ENCODE measurements at regions not wholly inside any gene's neighbourhood (a gene's known extent, or its start where the extent isn't known, plus 50 kb on each side); places are given as distances from the start of the nearest gene placed in this dataset.

DNA sequence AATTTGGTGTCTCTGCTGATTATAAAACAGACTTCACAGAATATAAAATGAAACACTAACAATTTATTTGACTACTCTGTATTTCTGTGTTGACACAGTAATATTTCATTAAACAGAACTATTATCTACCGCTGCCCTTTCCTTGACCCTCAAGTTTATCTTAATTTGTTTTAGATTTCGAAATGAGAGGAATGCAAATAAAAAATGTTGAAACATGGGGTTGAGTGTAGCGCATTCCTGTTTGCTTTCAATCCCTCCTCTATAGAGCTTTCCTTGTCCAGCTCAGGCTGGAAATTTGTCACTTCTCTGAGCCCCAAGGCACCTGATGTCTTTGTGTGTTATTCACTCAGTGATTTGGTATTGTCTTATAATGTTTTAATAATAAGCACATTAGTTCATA, 550.2 kb downstream of the ZBBX start (continued):
- no peak for TF ChIP-seq ZNF251 (CRISPR knock-in tag; IDR thresholded peaks at IDR 0.05)
- TF ChIP-seq ZBTB8A (CRISPR knock-in tag; IDR thresholded peaks at IDR 0.05; ENCODE audit: borderline replicate concordance, low read depth), result no peak
- no peak for TF ChIP-seq ZNF790 (CRISPR knock-in tag; IDR thresholded peaks at IDR 0.05; ENCODE audit: borderline replicate concordance)
- no peak for TF ChIP-seq NFE2L2 (IDR thresholded peaks at IDR 0.05; ENCODE audit: low read length)
- no peak for TF ChIP-seq NR1H2 (CRISPR knock-in tag; IDR thresholded peaks at IDR 0.05; ENCODE audit: borderline replicate concordance, low read depth)
- TF ChIP-seq ZNF709 (CRISPR knock-in tag; IDR thresholded peaks at IDR 0.05), result no peak
- TF ChIP-seq FOXK2 (IDR thresholded peaks at IDR 0.05), result no peak
- peak; percentile 88; the same call in 1 of the 2 replicates for TF ChIP-seq SATB2 (CRISPR knock-in tag; IDR thresholded peaks at IDR 0.05)
- peak; percentile 96; the same call in 1 of the 2 replicates for TF ChIP-seq SP140L (CRISPR knock-in tag; IDR thresholded peaks at IDR 0.05; ENCODE audit: borderline replicate concordance)
- TF ChIP-seq GABPB1 (CRISPR knock-in tag; IDR thresholded peaks at IDR 0.05), result no peak
- TF ChIP-seq RBFOX2 (IDR thresholded peaks at IDR 0.05; ENCODE audit: low read depth, low read length), result no peak
- no peak for TF ChIP-seq ZFAT (CRISPR knock-in tag; conservative IDR thresholded peaks at IDR 0.05)
- TF ChIP-seq, protein P1, sequence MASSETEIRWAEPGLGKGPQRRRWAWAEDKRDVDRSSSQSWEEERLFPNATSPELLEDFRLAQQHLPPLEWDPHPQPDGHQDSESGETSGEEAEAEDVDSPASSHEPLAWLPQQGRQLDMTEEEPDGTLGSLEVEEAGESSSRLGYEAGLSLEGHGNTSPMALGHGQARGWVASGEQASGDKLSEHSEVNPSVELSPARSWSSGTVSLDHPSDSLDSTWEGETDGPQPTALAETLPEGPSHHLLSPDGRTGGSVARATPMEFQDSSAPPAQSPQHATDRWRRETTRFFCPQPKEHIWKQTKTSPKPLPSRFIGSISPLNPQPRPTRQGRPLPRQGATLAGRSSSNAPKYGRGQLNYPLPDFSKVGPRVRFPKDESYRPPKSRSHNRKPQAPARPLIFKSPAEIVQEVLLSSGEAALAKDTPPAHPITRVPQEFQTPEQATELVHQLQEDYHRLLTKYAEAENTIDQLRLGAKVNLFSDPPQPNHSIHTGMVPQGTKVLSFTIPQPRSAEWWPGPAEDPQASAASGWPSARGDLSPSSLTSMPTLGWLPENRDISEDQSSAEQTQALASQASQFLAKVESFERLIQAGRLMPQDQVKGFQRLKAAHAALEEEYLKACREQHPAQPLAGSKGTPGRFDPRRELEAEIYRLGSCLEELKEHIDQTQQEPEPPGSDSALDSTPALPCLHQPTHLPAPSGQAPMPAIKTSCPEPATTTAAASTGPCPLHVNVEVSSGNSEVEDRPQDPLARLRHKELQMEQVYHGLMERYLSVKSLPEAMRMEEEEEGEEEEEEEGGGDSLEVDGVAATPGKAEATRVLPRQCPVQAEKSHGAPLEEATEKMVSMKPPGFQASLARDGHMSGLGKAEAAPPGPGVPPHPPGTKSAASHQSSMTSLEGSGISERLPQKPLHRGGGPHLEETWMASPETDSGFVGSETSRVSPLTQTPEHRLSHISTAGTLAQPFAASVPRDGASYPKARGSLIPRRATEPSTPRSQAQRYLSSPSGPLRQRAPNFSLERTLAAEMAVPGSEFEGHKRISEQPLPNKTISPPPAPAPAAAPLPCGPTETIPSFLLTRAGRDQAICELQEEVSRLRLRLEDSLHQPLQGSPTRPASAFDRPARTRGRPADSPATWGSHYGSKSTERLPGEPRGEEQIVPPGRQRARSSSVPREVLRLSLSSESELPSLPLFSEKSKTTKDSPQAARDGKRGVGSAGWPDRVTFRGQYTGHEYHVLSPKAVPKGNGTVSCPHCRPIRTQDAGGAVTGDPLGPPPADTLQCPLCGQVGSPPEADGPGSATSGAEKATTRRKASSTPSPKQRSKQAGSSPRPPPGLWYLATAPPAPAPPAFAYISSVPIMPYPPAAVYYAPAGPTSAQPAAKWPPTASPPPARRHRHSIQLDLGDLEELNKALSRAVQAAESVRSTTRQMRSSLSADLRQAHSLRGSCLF (CRISPR knock-in tag; IDR thresholded peaks at IDR 0.05; ENCODE audit: borderline replicate concordance), result no peak
- TF ChIP-seq HHEX (CRISPR knock-in tag; IDR thresholded peaks at IDR 0.05), result peak; percentile 98
- TF ChIP-seq ZNF691 (CRISPR knock-in tag; IDR thresholded peaks at IDR 0.05; ENCODE audit: borderline replicate concordance, low read depth), result no peak
- TF ChIP-seq ZNF878 (CRISPR knock-in tag; IDR thresholded peaks at IDR 0.05), result no peak; the same call in 1 of the 2 replicates
- no peak for TF ChIP-seq ZNF619 (CRISPR knock-in tag; IDR thresholded peaks at IDR 0.05)
- TF ChIP-seq BRF2 (CRISPR knock-in tag; IDR thresholded peaks at IDR 0.05), result peak; percentile 77; the same call in 1 of the 2 replicates
- TF ChIP-seq, protein P2, sequence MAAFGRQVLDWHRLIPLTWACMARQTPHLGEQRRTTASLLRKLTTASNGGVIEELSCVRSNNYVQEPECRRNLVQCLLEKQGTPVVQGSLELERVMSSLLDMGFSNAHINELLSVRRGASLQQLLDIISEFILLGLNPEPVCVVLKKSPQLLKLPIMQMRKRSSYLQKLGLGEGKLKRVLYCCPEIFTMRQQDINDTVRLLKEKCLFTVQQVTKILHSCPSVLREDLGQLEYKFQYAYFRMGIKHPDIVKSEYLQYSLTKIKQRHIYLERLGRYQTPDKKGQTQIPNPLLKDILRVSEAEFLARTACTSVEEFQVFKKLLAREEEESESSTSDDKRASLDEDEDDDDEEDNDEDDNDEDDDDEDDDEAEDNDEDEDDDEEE (CRISPR knock-in tag; IDR thresholded peaks at IDR 0.05), result no peak
- peak; percentile 59; the same call in 1 of the 2 replicates for TF ChIP-seq SSRP1 (CRISPR knock-in tag; IDR thresholded peaks at IDR 0.05)
- peak; percentile 92 for TF ChIP-seq SIX1 (CRISPR knock-in tag; IDR thresholded peaks at IDR 0.05; ENCODE audit: borderline replicate concordance)
- no peak for TF ChIP-seq NFE2L1 (CRISPR knock-in tag; IDR thresholded peaks at IDR 0.05; ENCODE audit: borderline replicate concordance)
- no peak for TF ChIP-seq CCDC6 (CRISPR knock-in tag; IDR thresholded peaks at IDR 0.05)

Measured in HepG2 (cell line).